ENCODE measurements at regions not wholly inside any gene's neighbourhood (a gene's known extent, or its start where the extent isn't known, plus 50 kb on each side); places are given as distances from the start of the nearest gene placed in this dataset.

DNA sequence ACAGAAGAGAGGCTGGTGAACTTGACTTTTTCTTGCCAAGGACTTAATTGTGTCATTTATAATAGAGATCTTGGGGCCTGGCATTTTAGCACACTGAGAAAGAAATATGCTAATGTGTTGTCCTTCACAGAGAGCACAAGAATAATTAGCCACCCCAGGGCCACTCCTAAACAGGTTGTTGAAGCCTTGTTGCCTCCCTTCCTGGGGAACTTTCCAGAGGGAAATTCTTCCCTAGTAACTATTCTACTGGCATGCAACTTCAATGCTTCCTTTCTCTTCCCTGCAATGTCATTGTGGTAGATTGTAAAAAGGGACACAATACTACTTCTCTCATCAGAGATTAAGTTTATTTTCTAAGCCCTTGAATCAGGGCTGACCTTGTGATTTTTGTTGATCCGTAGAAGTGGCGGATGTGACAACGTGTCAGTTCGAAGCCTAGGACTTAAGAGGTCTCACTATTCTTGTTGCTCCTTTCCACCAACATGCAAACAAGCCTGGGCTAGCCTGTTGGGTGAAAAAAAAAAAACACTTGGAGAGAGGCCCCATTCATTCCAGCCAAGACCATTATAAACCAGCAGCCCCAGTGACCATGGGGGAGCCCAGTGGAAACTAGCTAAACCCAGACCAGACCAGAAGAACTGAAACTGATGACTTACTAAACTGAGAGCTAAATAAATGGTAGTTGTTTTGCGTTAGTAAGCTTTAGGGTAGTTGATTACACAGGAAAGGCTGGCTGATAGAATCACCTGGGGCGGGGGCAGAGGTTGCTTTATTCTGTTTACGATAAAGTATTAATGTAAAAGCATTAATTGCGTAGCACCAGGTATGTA lies 287.2 kb downstream of the SHQ1 start:
- no peak for DNase-seq

DNA sequence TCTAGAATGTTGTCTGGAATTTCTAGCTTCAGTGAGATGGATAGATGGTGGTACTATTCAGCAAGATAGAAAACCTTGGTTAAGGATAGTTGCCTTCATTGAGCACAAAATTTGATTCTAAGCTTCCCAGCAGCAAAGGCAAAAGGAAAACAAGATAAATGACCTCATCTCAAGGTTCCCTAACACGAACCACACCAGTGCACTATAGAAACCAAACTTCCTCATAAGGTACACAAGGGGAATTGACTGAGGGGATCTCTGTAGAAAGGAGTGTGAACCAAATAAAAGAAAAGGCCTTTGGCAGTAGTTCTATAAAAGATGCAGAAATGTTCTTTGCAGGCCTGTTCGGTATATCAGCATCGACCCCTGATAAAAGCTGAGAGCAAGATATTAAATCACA lies 288.9 kb downstream of the SHQ1 start:
- no peak for DNase-seq

DNA sequence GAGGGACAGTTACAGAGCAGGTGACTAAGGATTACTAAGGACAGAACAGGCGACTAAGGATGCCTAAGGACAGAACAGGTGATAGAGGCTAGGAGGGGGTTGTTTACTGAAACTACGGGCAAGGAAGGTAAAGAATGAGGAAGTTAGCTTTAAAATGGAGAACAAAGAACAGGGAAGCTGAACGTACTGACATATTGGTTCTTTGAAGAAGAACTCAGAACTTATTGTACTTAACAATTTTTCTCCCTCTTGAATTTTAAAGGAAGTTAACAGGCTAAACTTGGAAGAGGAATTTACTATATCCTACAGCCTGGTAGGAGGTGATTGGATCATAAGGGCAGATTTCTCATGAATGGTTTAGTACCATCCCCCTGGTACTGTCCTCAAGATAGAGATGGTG lies 290.2 kb downstream of the SHQ1 start:
- DNase-seq: no peak

DNA sequence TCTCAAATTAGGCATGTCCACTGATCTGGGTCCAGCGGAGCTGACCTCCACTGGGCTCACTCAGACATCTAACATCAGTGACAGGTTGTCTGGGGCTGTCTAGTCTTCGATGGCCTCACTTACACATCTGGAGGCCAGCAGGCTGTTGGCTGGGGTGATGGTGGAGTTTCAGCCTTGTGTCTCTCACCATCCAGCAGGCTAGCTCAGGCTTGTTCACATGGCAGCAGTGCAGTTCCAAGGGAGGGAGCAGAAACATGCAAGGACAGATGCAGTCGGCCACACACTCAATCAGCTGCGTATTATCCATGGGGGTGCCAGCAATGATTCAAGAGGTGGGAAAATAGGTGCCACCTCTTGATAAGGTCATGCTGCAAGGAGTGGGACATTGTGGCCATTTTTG lies 292.5 kb downstream of the SHQ1 start:
- no peak for DNase-seq

DNA sequence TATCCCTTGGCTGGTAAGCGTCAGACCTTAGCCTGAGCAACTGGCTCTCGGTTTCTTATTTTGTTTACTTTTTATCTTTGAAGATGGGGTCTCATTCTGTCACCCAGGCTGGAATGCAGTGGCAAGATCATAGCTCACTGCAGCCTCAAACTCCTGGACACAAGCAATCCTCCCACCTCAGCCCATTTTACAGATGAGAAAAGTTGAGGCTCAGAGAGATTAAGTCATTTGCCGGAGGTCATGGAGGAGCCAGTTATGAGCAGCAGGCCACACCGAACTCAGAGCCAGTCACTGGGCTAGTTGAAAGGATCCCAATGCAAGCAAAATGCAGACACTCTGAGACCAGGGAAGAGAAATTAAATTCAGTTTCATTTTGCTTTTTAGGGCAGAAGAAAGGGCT lies 293.6 kb downstream of the SHQ1 start:
- DNase-seq: no peak

DNA sequence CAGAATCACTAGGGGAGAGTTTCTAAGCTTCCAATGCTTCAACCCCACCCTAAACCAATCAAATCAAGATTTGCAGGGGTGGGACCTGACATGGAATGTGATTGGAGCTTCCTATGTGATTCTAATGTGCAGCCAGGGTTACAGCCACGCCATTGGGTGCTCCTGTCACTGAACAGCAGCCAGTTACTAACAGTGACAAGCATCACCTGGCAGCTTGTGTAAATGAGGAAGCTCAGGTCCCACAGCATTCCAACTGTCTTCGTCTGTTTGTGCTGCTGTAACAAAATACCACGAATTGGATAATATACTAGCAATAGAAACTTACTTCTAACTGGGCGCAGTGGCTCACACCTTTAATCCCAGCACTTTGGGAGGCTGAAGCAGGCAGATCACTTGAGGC lies 294.9 kb downstream of the SHQ1 start:
- DNase-seq: no peak

DNA sequence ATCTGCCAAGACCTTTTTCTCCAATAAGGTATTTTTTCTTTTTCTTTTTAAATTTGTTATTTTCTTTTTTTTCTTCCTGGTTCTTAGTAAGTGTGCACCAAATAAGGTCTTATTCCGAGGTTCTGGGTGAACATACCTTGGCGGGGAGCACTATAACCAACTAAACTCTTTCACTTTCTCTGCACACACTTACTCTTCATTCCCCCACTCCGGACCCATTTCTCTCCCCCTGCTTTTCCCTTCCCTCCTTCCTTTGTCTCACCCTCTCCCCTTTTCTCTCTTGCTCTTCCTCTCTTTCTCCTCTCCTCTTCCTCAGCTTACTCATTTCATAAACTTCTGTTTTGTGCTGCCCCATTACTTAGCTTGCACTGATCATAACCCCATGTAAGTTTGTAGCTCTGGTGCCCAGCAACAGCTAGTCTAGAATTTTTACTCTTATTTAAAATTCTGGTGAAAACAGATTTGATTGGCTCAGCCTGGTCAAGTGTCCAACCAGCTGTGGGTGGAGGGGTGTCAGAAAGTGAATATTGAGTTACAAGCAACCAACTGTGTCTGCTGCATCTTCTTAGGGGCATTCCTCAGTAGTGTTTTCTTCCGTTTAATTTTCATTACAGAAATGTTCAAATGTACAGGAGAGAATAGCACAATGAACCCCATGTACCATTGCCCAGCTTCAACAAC lies 297.5 kb downstream of the SHQ1 start:
- no peak for DNase-seq

DNA sequence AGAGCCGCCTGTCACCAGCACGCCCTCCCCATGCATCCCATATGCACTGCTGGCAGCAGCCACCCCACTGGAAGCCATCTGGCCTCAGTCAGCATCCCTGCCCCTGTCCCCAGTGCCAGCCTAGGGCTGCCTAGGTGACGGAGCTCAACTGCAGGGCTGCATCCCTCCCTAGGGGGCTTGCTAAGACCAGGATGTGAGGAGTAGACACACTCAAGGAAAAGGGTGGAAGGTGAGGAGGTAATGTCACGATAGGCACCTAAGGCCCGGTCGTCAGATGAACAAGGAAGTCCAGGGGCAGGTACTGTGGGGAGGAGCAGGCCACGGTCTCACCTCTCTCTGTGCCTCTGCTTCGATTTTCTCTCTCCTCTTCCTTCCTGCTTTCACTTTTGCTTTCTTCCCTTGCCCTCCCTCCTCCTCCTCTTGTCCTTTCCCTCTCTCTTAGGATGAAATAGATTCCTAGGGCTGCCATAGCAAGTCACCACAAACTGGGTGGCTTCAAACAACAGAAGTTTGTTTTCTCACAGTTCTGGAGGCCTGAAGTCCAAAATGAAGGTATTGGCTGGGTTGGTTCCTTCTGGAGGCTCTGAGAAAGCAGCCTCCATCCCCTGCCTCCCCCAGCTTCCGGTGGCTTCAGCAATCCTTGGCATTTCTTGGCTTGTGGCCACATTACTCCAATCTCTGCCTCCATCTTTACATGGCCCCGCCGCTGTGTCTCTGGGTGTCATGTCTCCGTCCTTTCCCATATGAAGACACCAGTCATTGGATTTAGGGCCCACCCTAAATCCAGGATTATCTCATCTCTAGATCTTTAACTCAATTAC lies 298.3 kb downstream of the SHQ1 start:
- no peak for DNase-seq

DNA sequence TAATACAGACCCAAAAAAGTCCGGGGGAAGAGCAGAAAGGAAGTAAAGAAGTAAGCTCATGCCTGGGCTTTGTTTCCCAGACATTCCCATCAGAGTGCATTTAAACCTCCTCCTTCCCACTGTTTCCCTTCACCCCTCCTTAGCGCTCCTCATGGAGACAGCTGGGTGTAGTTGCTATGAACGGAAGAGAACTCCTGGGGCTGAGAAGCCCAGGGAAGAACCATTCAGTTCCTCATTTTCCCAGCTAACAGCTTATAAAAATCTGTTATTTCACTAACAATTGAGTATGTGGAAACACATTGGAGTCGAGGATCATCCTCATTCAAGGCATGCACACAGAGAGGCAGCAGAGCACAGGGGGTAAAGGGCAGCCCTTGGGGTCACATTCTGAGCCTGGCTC lies 299.3 kb downstream of the SHQ1 start:
- no peak for DNase-seq

DNA sequence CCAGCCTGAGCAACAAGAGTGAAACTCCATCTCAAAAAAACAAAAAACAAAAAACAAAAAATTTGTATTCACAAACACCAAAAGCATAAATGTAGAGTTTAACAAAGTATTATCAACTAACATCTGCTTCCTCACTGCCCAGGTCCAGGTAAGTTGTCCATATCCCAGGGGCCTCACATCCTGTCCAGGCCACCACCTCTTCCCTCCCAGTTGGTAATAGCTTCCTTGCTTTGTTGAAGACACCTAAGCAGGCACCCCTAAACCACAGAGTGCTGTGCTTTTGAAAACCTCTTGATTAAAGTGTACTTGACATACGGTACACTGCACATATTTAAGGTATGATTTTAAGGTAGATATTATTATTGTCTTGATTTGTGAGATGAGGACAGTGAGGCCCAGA lies 299.8 kb downstream of the SHQ1 start:
- DNase-seq: no peak

DNA sequence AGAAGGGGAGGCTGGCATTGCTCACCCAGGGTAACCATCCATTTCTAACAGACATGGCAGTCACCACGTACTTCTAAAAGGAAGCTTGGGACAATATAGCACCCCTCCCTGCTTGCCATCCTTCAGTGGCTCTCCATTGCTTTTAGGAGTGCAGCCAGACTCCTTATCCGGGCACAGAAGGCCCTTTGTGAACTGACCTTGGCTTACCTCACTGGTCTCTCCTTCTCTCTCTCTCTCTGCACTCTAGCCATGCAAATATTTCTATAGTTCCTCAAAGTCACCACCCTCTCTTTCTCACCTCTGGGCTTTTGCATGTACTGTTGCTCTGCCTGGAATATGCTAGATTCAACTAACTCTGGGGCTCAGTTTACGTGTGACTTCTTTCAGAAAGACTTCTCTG lies 301.1 kb downstream of the SHQ1 start:
- DNase-seq: no peak

DNA sequence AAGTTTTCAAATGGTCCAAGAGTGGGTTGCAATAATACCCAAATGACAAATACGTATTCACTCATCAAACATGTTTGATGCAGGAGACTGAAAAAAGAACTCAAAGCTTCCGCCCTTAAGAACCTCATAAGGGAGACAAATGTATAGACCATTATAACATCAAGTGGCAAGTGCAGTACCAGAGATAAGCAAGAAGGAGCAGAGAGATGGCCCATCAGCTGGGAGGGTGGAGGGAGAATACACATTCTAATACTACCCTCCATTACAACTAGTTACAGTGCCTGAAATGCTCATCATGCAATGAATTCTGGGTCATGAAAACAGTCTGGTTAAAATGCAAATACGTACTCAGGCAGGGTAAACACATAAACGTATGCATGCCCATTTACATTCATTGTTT lies 304.0 kb downstream of the SHQ1 start:
- no peak for DNase-seq

DNA sequence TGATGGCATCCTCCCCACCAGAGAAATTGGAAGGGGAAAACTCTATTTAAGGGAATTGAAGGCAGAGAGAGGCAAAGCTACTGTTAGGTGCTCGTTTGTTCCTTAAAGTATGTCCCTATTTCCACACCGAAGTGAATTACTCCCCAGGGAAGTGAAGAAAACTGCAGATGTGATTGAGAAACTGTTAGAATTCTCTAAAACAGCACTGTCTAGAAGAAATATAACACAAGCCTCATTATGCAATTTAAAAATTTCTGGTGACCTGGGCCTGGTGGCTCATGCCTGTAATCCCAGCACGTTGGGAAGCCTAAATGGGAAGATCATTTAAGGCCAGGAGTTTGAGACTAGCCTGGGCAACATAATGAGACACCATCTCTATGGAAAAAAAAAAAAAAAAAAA lies 305.0 kb downstream of the SHQ1 start:
- DNase-seq: no peak

DNA sequence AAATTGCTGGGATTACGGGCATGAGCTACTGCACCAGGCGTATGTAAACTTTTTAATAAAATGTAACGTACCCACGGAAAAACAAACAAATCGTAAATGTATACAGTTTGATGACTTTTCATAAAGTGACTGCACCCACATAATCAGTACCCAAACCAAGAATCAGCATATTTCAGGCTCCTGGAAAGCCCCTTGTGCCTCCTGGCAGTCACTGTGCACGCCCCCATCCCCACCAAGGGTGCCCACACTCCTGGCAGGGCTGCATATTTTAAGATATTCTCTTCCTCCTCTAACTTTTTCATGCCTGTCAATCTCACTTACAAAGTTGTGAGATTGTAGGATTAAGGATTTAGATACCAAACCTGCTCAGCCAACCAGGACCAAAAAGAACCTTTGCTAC lies 305.5 kb downstream of the SHQ1 start:
- no peak for DNase-seq

DNA sequence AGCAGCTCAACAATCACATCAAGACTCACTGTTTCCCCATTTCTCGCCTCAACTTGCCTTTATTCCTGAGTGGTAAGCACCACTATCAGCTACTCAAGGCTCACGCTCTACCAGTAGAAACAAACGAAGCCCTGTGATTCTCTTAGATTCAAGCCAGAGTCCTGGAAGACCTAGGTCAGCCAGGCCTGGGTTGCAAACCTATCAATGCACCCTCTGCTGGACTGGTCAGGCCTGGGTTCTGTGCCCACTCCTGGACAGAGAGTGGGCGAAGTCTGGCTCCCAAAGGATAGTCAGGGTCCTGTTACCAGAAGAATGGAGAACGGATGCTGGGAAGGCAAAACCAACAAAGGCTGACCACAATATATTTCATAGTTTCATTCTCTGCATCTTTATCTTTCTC lies 308.4 kb downstream of the SHQ1 start:
- DNase-seq: no peak

DNA sequence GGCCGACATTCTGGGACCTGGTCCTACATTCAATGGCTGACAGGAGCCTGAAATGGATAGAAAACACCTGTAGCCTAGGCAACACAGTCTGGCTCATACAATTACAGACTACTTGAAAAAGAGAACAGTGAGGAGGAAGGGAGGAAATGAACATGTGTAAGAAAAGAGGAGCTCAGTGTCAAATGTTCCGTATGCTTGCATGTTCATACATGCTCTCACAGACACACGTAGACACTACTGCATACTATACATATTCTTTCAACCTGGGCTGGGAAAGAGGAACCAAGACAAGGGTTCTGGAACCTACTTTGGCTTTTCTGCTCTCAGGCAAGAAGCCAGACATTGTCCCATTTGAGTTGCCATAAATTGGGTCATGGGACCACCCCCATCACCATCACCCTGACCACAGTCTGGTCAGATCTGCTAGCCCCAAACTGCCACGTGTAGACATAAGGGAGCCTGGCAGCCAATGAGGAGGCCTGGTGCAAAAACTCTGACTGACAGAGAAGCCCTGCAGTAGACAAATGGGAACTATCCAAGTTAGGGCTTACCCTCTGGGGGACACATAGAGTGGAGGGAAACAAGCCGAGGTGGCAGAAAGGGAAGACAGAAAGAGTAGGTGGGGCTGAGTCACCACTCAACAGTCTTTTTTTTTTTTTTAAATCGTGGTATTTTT lies 310.0 kb downstream of the SHQ1 start:
- no peak for DNase-seq

DNA sequence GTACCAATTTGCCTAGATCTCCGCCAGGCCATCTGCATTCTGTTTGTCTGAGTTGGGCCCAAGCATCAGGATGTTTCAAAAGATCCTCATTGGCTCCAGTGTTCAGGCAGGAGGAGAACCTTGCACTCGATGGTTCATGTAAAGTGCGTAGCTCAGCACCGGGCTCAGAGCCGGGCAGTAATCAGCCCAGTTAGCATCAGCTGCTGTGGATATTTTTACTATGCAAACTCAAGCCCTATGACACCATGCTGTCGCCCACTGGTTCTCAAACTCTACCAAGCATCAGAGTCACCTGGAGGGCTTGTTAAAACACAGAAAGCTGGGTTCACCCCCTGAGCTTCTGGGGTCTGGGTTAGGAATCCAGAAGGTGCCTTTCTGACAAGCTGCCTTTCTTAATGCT lies 310.8 kb downstream of the SHQ1 start:
- no peak for DNase-seq

DNA sequence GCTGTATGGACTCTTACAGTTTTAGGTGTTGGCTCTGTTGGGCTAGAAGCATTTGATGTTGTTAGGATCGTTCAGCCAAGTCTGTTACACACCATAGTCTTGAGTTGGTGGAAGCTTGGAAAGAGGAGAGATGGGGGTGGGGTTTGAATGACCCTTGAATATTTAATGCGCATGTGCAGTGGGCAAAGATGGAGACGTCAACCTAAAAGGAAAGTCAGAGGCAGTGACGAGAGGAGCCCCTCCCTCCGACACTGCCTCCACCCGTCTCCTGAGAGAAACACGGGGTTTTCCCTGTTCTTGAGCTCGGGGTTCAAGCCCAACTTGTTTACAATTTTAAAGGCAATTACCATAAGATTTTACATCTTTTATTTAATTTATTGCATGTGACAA lies 311.4 kb downstream of the SHQ1 start:
- no peak for DNase-seq

DNA sequence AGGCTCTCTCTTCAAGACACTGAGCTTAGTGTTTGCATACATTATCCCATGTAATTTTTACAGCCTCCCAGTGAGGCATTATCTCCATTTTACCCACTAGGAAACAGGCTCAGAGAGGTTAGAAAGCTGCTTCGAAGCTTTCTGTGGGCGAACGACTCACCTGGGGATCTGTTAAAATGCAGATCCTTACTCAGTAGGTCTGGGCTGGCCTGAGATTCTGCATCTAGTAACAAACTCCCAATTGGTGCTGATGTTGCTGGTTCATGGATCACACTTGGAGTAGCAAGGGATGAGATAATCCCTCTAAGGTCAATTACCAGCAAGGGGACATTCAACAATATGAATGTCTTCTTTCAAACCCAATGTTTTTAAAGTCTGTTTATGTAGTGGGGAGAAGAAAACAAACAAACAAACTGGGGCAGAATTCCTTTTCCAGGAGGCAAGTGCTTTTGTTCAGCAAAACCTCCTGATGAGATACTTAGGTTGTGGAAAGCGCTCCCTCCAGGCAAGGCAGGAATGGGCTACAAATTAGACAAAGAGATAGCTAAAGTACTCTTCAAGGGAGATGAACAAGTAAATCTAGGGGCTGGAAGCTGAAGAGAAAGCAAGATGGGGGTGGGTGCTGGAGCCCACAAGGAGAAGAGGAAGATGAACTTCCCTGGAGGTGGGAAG lies 311.9 kb downstream of the SHQ1 start:
- DNase-seq: no peak

DNA sequence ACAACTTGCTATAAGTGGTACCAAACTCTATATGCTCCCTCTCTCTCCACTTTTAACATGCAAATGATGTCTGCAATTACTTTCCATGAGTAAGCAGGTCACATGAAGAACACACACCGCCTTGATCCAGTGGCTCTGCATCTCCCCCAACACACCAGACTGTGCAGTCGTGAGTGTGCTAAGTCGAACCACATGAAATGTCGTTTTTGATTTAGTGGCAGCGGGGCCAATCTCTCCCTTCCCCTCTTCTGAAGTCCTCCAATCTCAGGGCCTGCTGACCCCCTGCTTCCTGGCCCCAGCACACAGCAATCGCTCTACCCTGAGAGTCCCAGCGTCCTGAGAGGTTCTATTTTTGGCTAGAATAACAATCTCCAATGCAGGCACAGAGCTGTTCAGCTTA lies 312.5 kb downstream of the SHQ1 start:
- no peak for DNase-seq

DNA sequence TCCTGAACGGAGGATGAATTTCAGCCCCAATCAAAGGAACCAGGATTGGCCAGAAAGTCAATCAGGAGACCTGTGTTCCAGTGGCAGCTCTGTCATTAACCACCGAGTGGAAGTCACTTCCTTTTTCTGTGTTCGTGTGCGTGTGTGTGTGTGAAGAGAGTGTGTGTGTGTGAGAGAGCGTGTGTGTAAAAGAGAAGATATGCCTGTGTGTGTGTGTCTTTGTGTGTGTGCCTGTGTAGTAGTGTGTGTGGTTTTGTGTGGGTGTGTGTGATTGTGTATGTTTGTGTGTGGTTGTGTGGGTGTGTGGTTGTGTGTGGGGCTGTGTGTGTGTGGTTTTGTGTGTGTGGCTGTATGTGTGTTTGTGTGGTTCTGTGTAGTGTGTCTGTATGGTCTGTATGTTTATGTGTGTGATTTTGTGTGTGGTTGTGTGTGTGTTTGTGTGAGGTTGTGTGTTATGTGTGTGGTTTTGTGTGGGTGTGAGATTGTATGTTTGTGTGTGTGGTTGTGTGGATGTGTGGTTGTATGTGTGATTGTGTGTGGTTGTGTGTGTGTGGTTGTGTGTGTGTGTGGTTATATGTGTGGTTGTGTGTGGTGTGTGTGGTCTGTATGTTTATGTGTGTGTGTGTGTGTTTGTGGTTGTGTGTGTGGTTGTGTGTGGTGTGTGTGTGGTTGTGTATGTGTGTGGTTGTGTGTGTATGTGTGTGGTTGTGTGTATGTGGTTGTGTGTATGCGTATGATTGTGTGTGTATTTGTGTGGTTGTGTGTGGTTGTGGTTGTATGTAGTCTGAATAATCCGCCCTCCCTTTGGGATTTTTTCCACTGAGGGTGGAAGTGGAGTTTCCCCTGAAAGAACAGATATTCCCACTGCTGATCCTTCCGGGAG lies 314.4 kb downstream of the SHQ1 start:
- peak; percentile 29 for DNase-seq

DNA sequence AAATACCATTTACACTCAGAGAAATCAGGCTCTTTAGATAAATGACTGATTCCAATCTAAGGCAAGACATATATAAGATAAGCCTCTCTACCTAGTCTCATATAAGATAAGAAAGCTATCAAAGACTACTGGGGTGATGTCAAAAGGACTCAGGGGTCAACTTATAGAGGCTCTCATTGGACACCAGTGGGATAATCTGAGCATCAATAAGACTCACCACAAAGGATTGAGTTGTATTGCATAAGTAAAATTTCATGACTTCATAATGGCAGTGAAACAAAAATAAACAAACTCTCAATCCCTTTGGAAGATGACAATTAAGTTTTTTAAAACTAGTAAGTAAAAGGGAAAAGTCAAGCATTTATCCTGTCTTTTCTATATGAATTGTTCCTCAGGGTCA lies 317.8 kb downstream of the SHQ1 start:
- no peak for DNase-seq
